ENCODE measurements at regions not wholly inside any gene's neighbourhood (a gene's known extent, or its start where the extent isn't known, plus 50 kb on each side); places are given as distances from the start of the nearest gene placed in this dataset.

DNA sequence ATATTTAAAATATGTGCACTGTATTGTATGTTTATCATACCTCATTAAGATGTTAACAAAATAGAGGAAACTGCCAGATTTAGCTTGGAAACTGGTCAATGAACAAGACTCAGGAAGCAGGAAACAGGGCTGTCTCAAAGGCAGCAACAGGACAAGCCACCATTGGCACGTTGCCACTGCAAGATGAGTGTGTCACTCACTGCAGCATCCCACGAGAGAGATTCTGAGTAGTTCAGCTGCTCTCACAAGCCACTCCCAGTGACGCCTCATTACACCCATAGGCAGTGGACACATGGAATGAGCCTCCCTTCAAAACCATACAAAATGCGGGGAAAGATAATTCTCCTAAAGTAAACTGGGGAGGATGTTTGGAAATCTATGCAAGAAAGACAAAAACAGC is 181.9 kb upstream of the DLGAP1 start:
- TF ChIP-seq, protein P1, sequence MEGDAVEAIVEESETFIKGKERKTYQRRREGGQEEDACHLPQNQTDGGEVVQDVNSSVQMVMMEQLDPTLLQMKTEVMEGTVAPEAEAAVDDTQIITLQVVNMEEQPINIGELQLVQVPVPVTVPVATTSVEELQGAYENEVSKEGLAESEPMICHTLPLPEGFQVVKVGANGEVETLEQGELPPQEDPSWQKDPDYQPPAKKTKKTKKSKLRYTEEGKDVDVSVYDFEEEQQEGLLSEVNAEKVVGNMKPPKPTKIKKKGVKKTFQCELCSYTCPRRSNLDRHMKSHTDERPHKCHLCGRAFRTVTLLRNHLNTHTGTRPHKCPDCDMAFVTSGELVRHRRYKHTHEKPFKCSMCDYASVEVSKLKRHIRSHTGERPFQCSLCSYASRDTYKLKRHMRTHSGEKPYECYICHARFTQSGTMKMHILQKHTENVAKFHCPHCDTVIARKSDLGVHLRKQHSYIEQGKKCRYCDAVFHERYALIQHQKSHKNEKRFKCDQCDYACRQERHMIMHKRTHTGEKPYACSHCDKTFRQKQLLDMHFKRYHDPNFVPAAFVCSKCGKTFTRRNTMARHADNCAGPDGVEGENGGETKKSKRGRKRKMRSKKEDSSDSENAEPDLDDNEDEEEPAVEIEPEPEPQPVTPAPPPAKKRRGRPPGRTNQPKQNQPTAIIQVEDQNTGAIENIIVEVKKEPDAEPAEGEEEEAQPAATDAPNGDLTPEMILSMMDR (IDR thresholded peaks at IDR 0.05; ENCODE audit: low read depth, low read length) = no peak
- Histone ChIP-seq H3K36me3 (no peaks in the 10 kb centered on the region), H3K9me3 (no peaks in the 10 kb centered on the region), H3K4me1 (no peaks in the 10 kb centered on the region), H3K27me3 (no peaks in the 10 kb centered on the region), H3K4me3 (ENCODE audit: low read depth, low read length) (no peak overlapping the region)
- DNase-seq = no peak

DNA sequence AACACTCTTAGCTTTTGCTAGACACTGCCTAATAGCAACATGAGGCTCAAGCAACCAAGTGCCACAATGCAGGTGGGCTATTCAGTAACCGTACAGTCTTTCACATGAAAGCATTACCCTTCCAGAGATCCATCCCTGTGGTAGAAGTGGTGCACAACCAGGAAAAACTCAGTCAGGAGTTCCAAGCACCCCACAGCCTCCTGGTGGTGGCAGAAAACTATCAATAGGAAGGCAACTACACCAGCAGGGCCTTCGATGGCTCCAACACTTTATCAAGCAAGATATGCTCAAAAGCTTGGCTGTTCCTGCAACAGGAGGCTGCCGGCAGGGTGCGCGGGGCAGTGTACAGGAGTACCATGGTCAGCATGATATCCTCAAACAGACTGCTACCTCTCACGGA is 176.1 kb upstream of the DLGAP1 start:
- Histone ChIP-seq H3K9me3 (no peaks in the 10 kb centered on the region), H3K27me3 (no peaks in the 10 kb centered on the region), H3K4me3 (ENCODE audit: low read depth, low read length) (no peak overlapping the region), H3K36me3 (no peaks in the 10 kb centered on the region), H3K4me1 (no peaks in the 10 kb centered on the region)
- TF ChIP-seq, protein P1 (IDR thresholded peaks at IDR 0.05; ENCODE audit: low read depth, low read length) = no peak
- no peak for DNase-seq

DNA sequence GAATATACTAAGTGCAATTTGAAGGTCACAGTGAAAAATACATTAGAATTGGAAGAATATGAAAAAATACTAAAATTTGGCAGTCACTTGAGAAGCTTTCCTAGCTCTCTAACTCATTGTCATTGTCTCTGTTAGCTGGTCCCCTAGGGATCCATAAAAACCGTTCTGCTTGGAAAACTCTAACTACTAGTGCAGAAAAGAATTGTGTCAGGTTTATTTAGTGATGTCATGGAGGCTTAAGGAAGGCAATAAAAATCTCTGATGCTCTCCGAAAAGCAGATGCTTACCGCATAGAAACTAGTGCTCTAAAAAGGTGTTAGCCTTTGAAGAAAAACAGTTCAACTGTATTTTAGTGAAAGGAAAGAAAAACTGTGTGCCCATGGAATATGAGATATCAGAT is 150.1 kb upstream of the DLGAP1 start:
- H3K9me3 ChIP-seq = no peaks in the 10 kb centered on the region
- no peaks in the 10 kb centered on the region for H3K36me3 ChIP-seq
- H3K4me3 ChIP-seq (ENCODE audit: low read depth, low read length) = no peak overlapping the region
- TF ChIP-seq, protein P1 (IDR thresholded peaks at IDR 0.05; ENCODE audit: low read depth, low read length) = no peak
- H3K27me3 ChIP-seq = no peaks in the 10 kb centered on the region
- H3K4me1 ChIP-seq = no peaks in the 10 kb centered on the region
- DNase-seq = no peak

DNA sequence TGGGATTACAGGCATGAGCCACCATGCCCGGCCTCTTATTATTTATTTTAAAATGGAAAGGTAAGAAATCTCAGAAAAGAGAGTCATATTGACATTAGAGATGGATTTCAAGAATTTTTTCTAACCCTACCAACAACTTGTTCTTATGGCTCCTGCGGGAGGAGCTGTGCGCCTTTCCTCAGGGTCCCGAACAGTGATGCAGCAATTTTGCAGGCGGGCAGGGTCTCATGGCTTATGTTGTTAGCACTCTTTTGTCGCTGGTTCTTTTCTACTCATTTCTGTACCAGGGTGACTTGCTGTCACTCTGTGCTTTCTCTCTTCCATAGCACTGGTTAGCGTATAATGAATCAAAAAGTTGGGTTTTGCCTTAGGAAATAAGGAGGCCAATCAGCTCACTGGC is 148.8 kb upstream of the DLGAP1 start:
- TF ChIP-seq, protein P1 (IDR thresholded peaks at IDR 0.05; ENCODE audit: low read depth, low read length) = no peak
- Histone ChIP-seq H3K4me3 (ENCODE audit: low read depth, low read length) (no peak overlapping the region), H3K36me3 (no peaks in the 10 kb centered on the region), H3K27me3 (no peaks in the 10 kb centered on the region), H3K4me1 (no peaks in the 10 kb centered on the region), H3K9me3 (no peaks in the 10 kb centered on the region)
- DNase-seq = no peak

DNA sequence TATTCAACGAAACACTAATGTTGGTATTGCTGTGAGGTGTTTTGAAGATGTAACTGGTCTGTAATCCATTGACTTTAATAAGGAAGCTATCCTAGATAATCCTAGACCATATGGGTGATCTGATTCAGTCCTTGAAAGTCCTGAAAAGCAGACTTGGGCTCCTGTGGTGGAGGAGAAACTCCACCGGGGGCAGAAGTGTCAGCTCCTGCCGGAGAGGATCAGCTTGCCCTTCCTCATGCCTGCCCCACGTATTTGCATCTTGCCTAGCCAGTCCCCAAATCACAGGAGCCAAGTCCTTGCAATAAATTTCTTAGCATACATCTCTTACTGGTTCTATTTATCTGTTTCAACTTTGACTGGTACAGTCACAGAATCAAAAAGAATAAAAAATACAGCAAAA is 144.2 kb upstream of the DLGAP1 start:
- no peaks in the 10 kb centered on the region for H3K4me1 ChIP-seq

DNA sequence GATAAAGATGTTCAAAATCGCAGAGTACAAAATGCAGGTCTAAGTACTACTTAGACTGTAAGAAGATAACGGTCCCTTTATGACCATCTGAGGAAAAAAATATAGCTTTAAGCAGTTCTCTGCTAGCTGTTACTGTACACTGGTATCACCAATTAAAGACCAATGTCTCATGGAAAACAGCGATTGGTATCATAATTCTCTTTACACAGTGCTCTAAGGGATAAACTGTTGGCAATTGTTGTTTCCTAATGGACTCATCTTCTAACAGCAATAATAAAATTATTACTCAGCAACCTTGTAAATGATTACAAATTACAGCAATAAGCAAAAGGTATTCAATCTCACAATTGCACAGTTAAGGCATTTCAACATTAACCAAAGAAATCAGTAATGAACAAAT is 142.2 kb upstream of the DLGAP1 start:
- Histone ChIP-seq H3K4me3 (ENCODE audit: low read depth, low read length) (no peak overlapping the region), H3K9me3 (no peaks in the 10 kb centered on the region), H3K36me3 (no peaks in the 10 kb centered on the region), H3K4me1 (no peaks in the 10 kb centered on the region), H3K27me3 (no peaks in the 10 kb centered on the region)
- TF ChIP-seq, protein P1 (IDR thresholded peaks at IDR 0.05; ENCODE audit: low read depth, low read length) = no peak
- no peak for DNase-seq

More for the DNA sequence above, 144.2 kb upstream of the DLGAP1 start:
- no peak for DNase-seq
- Histone ChIP-seq H3K36me3 (no peaks in the 10 kb centered on the region), H3K27me3 (no peaks in the 10 kb centered on the region), H3K4me3 (ENCODE audit: low read depth, low read length) (no peak overlapping the region), H3K9me3 (no peaks in the 10 kb centered on the region)
- TF ChIP-seq, protein P1 (IDR thresholded peaks at IDR 0.05; ENCODE audit: low read depth, low read length) = no peak
